Right atrium auricular region (tissue), 2 donors: ENCODE measurements at regions not wholly inside any gene's neighbourhood (a gene's known extent, or its start where the extent isn't known, plus 50 kb on each side); places are given as distances from the start of the nearest gene placed in this dataset.

Experiments
- DNase-seq: peaks from one replicate; pipeline ENCODE4 v3.0.0-alpha.2; 2019; ENCODE audit warnings: low spot score
- H3K27ac ChIP-seq, 2 donors: fragments of 200-600 bp; sonication (generic); 1 replicate in 1 of 2; 2 replicates in 1 of 2; pipeline ENCODE4 v1.5.1; 2016 to 2019
- H3K27me3 ChIP-seq, 2 donors: fragments of 200-600 bp; sonication (generic); one replicate each; pipeline versions ENCODE4 v1.5.1 to v1.6.0; 2017 to 2019
- H3K36me3 ChIP-seq: fragments of 200-600 bp; sonication (generic); one replicate; pipeline ENCODE4 v1.5.1; 2016
- H3K4me1 ChIP-seq, 2 donors: fragments of 200-600 bp; sonication (generic); one replicate each; pipeline versions ENCODE4 v1.5.1 to v1.6.0; 2017 to 2019
- H3K4me3 ChIP-seq, 2 donors: fragments of 200-600 bp; sonication (generic); 1 replicate in 1 of 2; 2 replicates in 1 of 2; pipeline ENCODE4 v1.5.1; 2017 to 2019; ENCODE audit warnings: mild to moderate bottlenecking in 1 of 2, moderate library complexity in 1 of 2
- H3K9me3 ChIP-seq, 2 donors: fragments of 200-600 bp; sonication (generic); one replicate each; pipeline ENCODE4 v1.5.1; 2019
- TF ChIP-seq, protein P1 (sequence below), 2 donors: fragments of 200-600 bp; sonication (generic); IDR thresholded peaks; one replicate each; pipeline ENCODE4 v1.5.1; 2019; ENCODE audit warnings: antibody characterized with exemption in 2 of 2

- Histone ChIP-seq H3K4me1 (peaks cover 0 to 12% of the 10 kb centered on the region in 2 donors), H3K4me3 (no peak overlapping the region), H3K27ac (peak overlapping the region in 1 of 2 donors; percentile 40), H3K27me3 (no peaks in the 10 kb centered on the region), H3K9me3 (no peaks in the 10 kb centered on the region), H3K36me3 (no peaks in the 10 kb centered on the region)
- TF ChIP-seq, protein P1, sequence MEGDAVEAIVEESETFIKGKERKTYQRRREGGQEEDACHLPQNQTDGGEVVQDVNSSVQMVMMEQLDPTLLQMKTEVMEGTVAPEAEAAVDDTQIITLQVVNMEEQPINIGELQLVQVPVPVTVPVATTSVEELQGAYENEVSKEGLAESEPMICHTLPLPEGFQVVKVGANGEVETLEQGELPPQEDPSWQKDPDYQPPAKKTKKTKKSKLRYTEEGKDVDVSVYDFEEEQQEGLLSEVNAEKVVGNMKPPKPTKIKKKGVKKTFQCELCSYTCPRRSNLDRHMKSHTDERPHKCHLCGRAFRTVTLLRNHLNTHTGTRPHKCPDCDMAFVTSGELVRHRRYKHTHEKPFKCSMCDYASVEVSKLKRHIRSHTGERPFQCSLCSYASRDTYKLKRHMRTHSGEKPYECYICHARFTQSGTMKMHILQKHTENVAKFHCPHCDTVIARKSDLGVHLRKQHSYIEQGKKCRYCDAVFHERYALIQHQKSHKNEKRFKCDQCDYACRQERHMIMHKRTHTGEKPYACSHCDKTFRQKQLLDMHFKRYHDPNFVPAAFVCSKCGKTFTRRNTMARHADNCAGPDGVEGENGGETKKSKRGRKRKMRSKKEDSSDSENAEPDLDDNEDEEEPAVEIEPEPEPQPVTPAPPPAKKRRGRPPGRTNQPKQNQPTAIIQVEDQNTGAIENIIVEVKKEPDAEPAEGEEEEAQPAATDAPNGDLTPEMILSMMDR (IDR thresholded peaks at IDR 0.05): no peak
- no peak for DNase-seq
Measured at GRCh38 chr6:15880262-15880973, 217.6 kb upstream of the DTNBP1 start.

- no peaks in the 10 kb centered on the region for H3K9me3 ChIP-seq
- H3K27ac ChIP-seq: peak overlapping the region in 1 of 2 donors; percentile 40
- H3K4me1 ChIP-seq: peaks cover 0 to 12% of the 10 kb centered on the region in 2 donors
- H3K36me3 ChIP-seq: no peaks in the 10 kb centered on the region
- TF ChIP-seq, protein P1 (IDR thresholded peaks at IDR 0.05): no peak
- DNase-seq: peak; percentile 79
- no peak overlapping the region for H3K4me3 ChIP-seq
- no peaks in the 10 kb centered on the region for H3K27me3 ChIP-seq
Measured at GRCh38 chr6:15879371-15880261, 216.8 kb upstream of the DTNBP1 start.

DNA sequence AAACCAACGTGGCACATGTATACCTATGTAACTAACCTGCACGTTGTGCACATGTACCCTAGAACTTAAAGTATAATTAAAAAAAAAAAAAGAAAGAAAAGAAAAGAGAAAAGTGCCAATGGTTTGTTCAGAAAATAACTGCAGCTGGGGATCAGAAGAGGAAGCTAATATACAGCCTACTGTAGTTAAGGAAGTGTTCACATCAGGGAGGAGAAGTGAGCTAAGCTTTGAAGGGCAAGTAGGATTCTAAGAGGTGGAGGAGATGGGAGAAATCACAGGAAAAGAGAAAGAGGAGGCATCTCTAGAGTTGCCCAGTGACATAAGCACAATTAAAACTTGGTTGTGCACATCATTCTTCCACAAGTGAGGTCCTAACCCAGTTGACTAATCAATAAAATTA is 214.4 kb upstream of the DTNBP1 start:
- no peaks in the 10 kb centered on the region for H3K9me3 ChIP-seq
- H3K4me3 ChIP-seq: no peak overlapping the region
- DNase-seq: no peak
- H3K4me1 ChIP-seq: peaks cover 0 to 12% of the 10 kb centered on the region in 2 donors
- H3K27me3 ChIP-seq: no peaks in the 10 kb centered on the region
- no peaks in the 10 kb centered on the region for H3K36me3 ChIP-seq
- no peak overlapping the region for H3K27ac ChIP-seq
- TF ChIP-seq, protein P1 (IDR thresholded peaks at IDR 0.05): no peak

- Histone ChIP-seq H3K4me3 (no peak overlapping the region), H3K27me3 (no peaks in the 10 kb centered on the region), H3K36me3 (no peaks in the 10 kb centered on the region), H3K27ac (no peak overlapping the region), H3K9me3 (no peaks in the 10 kb centered on the region), H3K4me1 (peaks cover 0 to 12% of the 10 kb centered on the region in 2 donors)
- TF ChIP-seq, protein P1 (IDR thresholded peaks at IDR 0.05): no peak
- DNase-seq: no peak
Measured at GRCh38 chr6:15876406-15876805, 213.6 kb upstream of the DTNBP1 start.

GRCh38 chr6:15875797-15876196 is 213.0 kb upstream of the DTNBP1 start:
- Histone ChIP-seq H3K27me3 (no peaks in the 10 kb centered on the region), H3K4me3 (no peak overlapping the region), H3K9me3 (no peaks in the 10 kb centered on the region), H3K4me1 (peaks cover 0 to 12% of the 10 kb centered on the region in 2 donors), H3K27ac (no peak overlapping the region), H3K36me3 (no peaks in the 10 kb centered on the region)
- DNase-seq: no peak
- TF ChIP-seq, protein P1 (IDR thresholded peaks at IDR 0.05): no peak
